Raji (cell line): ENCODE measurements at regions not wholly inside any gene's neighbourhood (a gene's known extent, or its start where the extent isn't known, plus 50 kb on each side); places are given as distances from the start of the nearest gene placed in this dataset.

Experiments
- POLR2A ChIP-seq: IDR thresholded peaks from 2 replicates; pipeline ENCODE4 v1.6.1; 2011; ENCODE audit warnings: low read depth, low read length, control low read depth; ENCODE audit not compliant: insufficient read depth

GRCh38 chr2:129379411-129379810 lies 600.1 kb upstream of the RAB6C start:
- no peak for TF ChIP-seq POLR2A

GRCh38 chr2:129381789-129382188 lies 597.7 kb upstream of the RAB6C start:
- no peak for TF ChIP-seq POLR2A

GRCh38 chr2:129388870-129389269 lies 590.6 kb upstream of the RAB6C start:
- no peak for TF ChIP-seq POLR2A

GRCh38 chr2:129393816-129394215 lies 585.6 kb upstream of the RAB6C start:
- no peak for TF ChIP-seq POLR2A

- no peak for TF ChIP-seq POLR2A
These were observed 582.4 kb upstream of the RAB6C start for GRCh38 chr2:129396980-129397599.

GRCh38 chr2:129400826-129401225 lies 578.6 kb upstream of the RAB6C start:
- TF ChIP-seq POLR2A, result no peak

- TF ChIP-seq POLR2A, result no peak
These were observed 577.4 kb upstream of the RAB6C start for GRCh38 chr2:129402076-129402475.

- no peak for TF ChIP-seq POLR2A
These were observed 575.3 kb upstream of the RAB6C start for GRCh38 chr2:129404000-129404685.

GRCh38 chr2:129408570-129408969 lies 570.9 kb upstream of the RAB6C start:
- no peak for TF ChIP-seq POLR2A

- no peak for TF ChIP-seq POLR2A
These were observed 557.4 kb upstream of the RAB6C start for GRCh38 chr2:129422028-129422427.

GRCh38 chr2:129428086-129428660 lies 551.3 kb upstream of the RAB6C start:
- TF ChIP-seq POLR2A, result no peak

GRCh38 chr2:129430911-129431310 lies 548.6 kb upstream of the RAB6C start:
- TF ChIP-seq POLR2A, result no peak

- TF ChIP-seq POLR2A, result no peak
These were observed 547.6 kb upstream of the RAB6C start for GRCh38 chr2:129431881-129432280.

- no peak for TF ChIP-seq POLR2A
These were observed 542.7 kb upstream of the RAB6C start for GRCh38 chr2:129436809-129437208.

GRCh38 chr2:129437725-129438124 lies 541.7 kb upstream of the RAB6C start:
- no peak for TF ChIP-seq POLR2A

- TF ChIP-seq POLR2A, result no peak
These were observed 540.9 kb upstream of the RAB6C start for GRCh38 chr2:129438501-129439057.
